Activated CD8-positive, alpha-beta T cell treated with anti-CD3 and anti-CD28 coated beads for 36 hours (primary cell): ENCODE measurements at regions not wholly inside any gene's neighbourhood (a gene's known extent, or its start where the extent isn't known, plus 50 kb on each side); places are given as distances from the start of the nearest gene placed in this dataset.

Experiments used
- ATAC-seq: fragments of 200-7000 bp; cut with Tn5 transposase; one replicate; pipeline ENCODE4 v1.10.0; 2021; ENCODE audit warnings: mild to moderate bottlenecking, moderate library complexity
- CTCF ChIA-PET: fragments of 350-600 bp; sonication (Branson Sonifier 250); formaldehyde crosslinking; loops from one replicate; lab custom pipeline; 2021; ENCODE audit warnings: antibody characterized with exemption; lab: Charles Lee
- POLR2A ChIA-PET: fragments of 350-600 bp; sonication (Branson Sonifier 250); formaldehyde crosslinking; loops from one replicate; lab custom pipeline; 2021; ENCODE audit warnings: antibody characterized with exemption; lab: Charles Lee
- DNase-seq: peaks from one replicate; pipeline ENCODE4 v3.0.0-alpha.2; 2020
- H3K27ac Mint-ChIP-seq: one replicate; pipeline ENCODE4 v1.8.0; 2021; ENCODE audit warnings: mild to moderate bottlenecking, mixed read lengths
- H3K27me3 Mint-ChIP-seq: one replicate; pipeline ENCODE4 v1.8.0; 2021; ENCODE audit warnings: mixed read lengths
- H3K36me3 Mint-ChIP-seq: one replicate; pipeline ENCODE4 v1.8.0; 2021; ENCODE audit warnings: low read depth, mixed read lengths
- H3K4me1 Mint-ChIP-seq: one replicate; pipeline ENCODE4 v1.8.0; 2021; ENCODE audit warnings: low read depth, mixed read lengths
- H3K4me3 Mint-ChIP-seq: one replicate; pipeline ENCODE4 v1.8.0; 2021; ENCODE audit warnings: mild to moderate bottlenecking, moderate library complexity, mixed read lengths
- H3K9me3 Mint-ChIP-seq: one replicate; pipeline ENCODE4 v1.8.0; 2021; ENCODE audit warnings: mixed read lengths
- CTCF ChIP-seq: fragments of 200-600 bp; IDR thresholded peaks from one replicate; pipeline ENCODE4 v1.8.0; 2022; ENCODE audit warnings: antibody characterized with exemption, mild to moderate bottlenecking
- intact Hi-C: fragments of 100-400 bp; cut with micrococcal nuclease; formaldehyde crosslinking; loops from one replicate; pipeline ENCODE4 v1.10.0; 2022

- no peak for DNase-seq
Observed at GRCh38 chr3:194990454-194991337, 280.3 kb downstream of the XXYLT1 start.

GRCh38 chr3:194991338-194991654 is 279.7 kb downstream of the XXYLT1 start:
- Mint-ChIP-seq H3K27ac (no peak overlapping the region), H3K9me3 (no peaks in the 10 kb centered on the region), H3K36me3 (no peaks in the 10 kb centered on the region), H3K4me1 (no peaks in the 10 kb centered on the region), H3K4me3 (no peak overlapping the region), H3K27me3 (no peaks in the 10 kb centered on the region)
- no peak for TF ChIP-seq CTCF
- ATAC-seq, result no peak
- intact Hi-C loops, result no loop called here
- ChIA-PET CTCF (interaction anchor here (1.0 kb wide), 1 partner anchor 12 kb away, joined by 3 read pairs; no protein-coding TSS in a partner anchor), POLR2A (no interaction called here)
- DNase-seq, result no peak

More at GRCh38 chr3:194990454-194991337, 280.3 kb downstream of the XXYLT1 start:
- no peaks in the 10 kb centered on the region for H3K36me3 Mint-ChIP-seq
- POLR2A ChIA-PET, result no interaction called here
- no peak for TF ChIP-seq CTCF
- no peak for ATAC-seq
- no peak overlapping the region for H3K27ac Mint-ChIP-seq
- H3K4me3 Mint-ChIP-seq, result no peak overlapping the region
- H3K4me1 Mint-ChIP-seq, result no peaks in the 10 kb centered on the region
- intact Hi-C loops, result no loop called here
- no peaks in the 10 kb centered on the region for H3K9me3 Mint-ChIP-seq
- peaks cover 2% of the 10 kb centered on the region for H3K27me3 Mint-ChIP-seq
- CTCF ChIA-PET, result no interaction called here

GRCh38 chr3:194993896-194994295 is 277.1 kb downstream of the XXYLT1 start:
- intact Hi-C loops, result no loop called here
- no peak overlapping the region for H3K4me3 Mint-ChIP-seq
- CTCF ChIA-PET, result no interaction called here
- no peaks in the 10 kb centered on the region for H3K9me3 Mint-ChIP-seq
- H3K27ac Mint-ChIP-seq, result no peak overlapping the region
- no peaks in the 10 kb centered on the region for H3K27me3 Mint-ChIP-seq
- DNase-seq, result no peak
- POLR2A ChIA-PET, result no interaction called here
- H3K36me3 Mint-ChIP-seq, result no peaks in the 10 kb centered on the region
- TF ChIP-seq CTCF, result no peak
- ATAC-seq, result no peak
- H3K4me1 Mint-ChIP-seq, result no peaks in the 10 kb centered on the region

- CTCF ChIA-PET, result no interaction called here
- intact Hi-C loops, result no loop called here
- POLR2A ChIA-PET, result no interaction called here
- Mint-ChIP-seq H3K36me3 (no peaks in the 10 kb centered on the region), H3K27ac (no peak overlapping the region), H3K4me3 (no peak overlapping the region), H3K27me3 (no peaks in the 10 kb centered on the region), H3K9me3 (no peaks in the 10 kb centered on the region), H3K4me1 (no peaks in the 10 kb centered on the region)
- ATAC-seq (no peak), DNase-seq (no peak)
- no peak for TF ChIP-seq CTCF
Observed at GRCh38 chr3:194994551-194994981, 276.4 kb downstream of the XXYLT1 start.

- Mint-ChIP-seq H3K4me1 (no peaks in the 10 kb centered on the region), H3K9me3 (no peaks in the 10 kb centered on the region), H3K27ac (no peak overlapping the region), H3K4me3 (no peak overlapping the region), H3K36me3 (no peaks in the 10 kb centered on the region), H3K27me3 (no peaks in the 10 kb centered on the region)
- TF ChIP-seq CTCF, result no peak
- DNase-seq (no peak), ATAC-seq (no peak)
- intact Hi-C loops, result no loop called here
- ChIA-PET CTCF (interaction anchor here (0.6 to 1.5 kb wide), 2 partner anchors 9 to 111 kb away, joined by 3 to 5 read pairs; no protein-coding TSS in a partner anchor), POLR2A (no interaction called here)
Observed at GRCh38 chr3:194995334-194995733, 275.6 kb downstream of the XXYLT1 start.
